SK-N-SH treated with all-trans-retinoic acid at 6 μM for 48 hours (cell line): ENCODE measurements at regions not wholly inside any gene's neighbourhood (a gene's known extent, or its start where the extent isn't known, plus 50 kb on each side); places are given as distances from the start of the nearest gene placed in this dataset.

Experiments
- BACH2 ChIP-seq: fragments of 250-450 bp; sonication (Bioruptor Pico); IDR thresholded peaks from 2 replicates; pipeline ENCODE4 v1.9.0; 2021; ENCODE audit warnings: mild to moderate bottlenecking, borderline replicate concordance
- CREB5 ChIP-seq: fragments of 250-450 bp; sonication (Bioruptor Pico); IDR thresholded peaks from 2 replicates; pipeline ENCODE4 v1.5.1; 2020; ENCODE audit warnings: low read depth, mild to moderate bottlenecking, moderate library complexity
- GLIS3 ChIP-seq: fragments of 250-450 bp; sonication (Bioruptor Pico); IDR thresholded peaks from 2 replicates; pipeline ENCODE4 v1.5.0; 2020; ENCODE audit warnings: mild to moderate bottlenecking, moderate library complexity
- POU6F1 ChIP-seq: fragments of 250-450 bp; sonication (Bioruptor Pico); IDR thresholded peaks from 2 replicates; pipeline ENCODE4 v1.8.0; 2021; ENCODE audit warnings: low read depth, mild to moderate bottlenecking, moderate library complexity, borderline replicate concordance
- ZFP30 ChIP-seq: fragments of 450-650 bp; formaldehyde crosslinking; IDR thresholded peaks from 2 replicates; pipeline ENCODE4 v1.5.0; 2022; ENCODE audit warnings: mild to moderate bottlenecking, moderate library complexity
- ZNF565 ChIP-seq: fragments of 450-650 bp; formaldehyde crosslinking; conservative IDR thresholded peaks from 2 replicates; pipeline ENCODE4 v1.5.0; 2020; ENCODE audit warnings: low read depth, mild to moderate bottlenecking, moderate library complexity
- ZNF8 ChIP-seq: fragments of 450-650 bp; formaldehyde crosslinking; IDR thresholded peaks from 2 replicates; pipeline ENCODE4 v1.5.0; 2020; ENCODE audit warnings: mild to moderate bottlenecking, moderate library complexity
- TF ChIP-seq, protein P1 (sequence below): fragments of 250-450 bp; sonication (Bioruptor Pico); IDR thresholded peaks from 2 replicates; pipeline ENCODE4 v1.8.0; 2020; ENCODE audit warnings: mild to moderate bottlenecking, moderate library complexity, borderline replicate concordance
- TF ChIP-seq, protein P2 (sequence below): fragments of 250-450 bp; sonication (Bioruptor Pico); IDR thresholded peaks from 2 replicates; pipeline ENCODE4 v1.5.0; 2020; ENCODE audit warnings: mild to moderate bottlenecking, moderate library complexity

- TF ChIP-seq ZNF8 (CRISPR knock-in tag) (no peak), BACH2 (CRISPR knock-in tag) (no peak), ZFP30 (CRISPR knock-in tag) (no peak), POU6F1 (CRISPR knock-in tag) (no peak), GLIS3 (no peak), ZNF565 (CRISPR knock-in tag) (no peak), CREB5 (CRISPR knock-in tag) (no peak)
- TF ChIP-seq, protein P1, sequence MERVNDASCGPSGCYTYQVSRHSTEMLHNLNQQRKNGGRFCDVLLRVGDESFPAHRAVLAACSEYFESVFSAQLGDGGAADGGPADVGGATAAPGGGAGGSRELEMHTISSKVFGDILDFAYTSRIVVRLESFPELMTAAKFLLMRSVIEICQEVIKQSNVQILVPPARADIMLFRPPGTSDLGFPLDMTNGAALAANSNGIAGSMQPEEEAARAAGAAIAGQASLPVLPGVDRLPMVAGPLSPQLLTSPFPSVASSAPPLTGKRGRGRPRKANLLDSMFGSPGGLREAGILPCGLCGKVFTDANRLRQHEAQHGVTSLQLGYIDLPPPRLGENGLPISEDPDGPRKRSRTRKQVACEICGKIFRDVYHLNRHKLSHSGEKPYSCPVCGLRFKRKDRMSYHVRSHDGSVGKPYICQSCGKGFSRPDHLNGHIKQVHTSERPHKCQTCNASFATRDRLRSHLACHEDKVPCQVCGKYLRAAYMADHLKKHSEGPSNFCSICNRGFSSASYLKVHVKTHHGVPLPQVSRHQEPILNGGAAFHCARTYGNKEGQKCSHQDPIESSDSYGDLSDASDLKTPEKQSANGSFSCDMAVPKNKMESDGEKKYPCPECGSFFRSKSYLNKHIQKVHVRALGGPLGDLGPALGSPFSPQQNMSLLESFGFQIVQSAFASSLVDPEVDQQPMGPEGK (CRISPR knock-in tag): no peak
- TF ChIP-seq, protein P2, sequence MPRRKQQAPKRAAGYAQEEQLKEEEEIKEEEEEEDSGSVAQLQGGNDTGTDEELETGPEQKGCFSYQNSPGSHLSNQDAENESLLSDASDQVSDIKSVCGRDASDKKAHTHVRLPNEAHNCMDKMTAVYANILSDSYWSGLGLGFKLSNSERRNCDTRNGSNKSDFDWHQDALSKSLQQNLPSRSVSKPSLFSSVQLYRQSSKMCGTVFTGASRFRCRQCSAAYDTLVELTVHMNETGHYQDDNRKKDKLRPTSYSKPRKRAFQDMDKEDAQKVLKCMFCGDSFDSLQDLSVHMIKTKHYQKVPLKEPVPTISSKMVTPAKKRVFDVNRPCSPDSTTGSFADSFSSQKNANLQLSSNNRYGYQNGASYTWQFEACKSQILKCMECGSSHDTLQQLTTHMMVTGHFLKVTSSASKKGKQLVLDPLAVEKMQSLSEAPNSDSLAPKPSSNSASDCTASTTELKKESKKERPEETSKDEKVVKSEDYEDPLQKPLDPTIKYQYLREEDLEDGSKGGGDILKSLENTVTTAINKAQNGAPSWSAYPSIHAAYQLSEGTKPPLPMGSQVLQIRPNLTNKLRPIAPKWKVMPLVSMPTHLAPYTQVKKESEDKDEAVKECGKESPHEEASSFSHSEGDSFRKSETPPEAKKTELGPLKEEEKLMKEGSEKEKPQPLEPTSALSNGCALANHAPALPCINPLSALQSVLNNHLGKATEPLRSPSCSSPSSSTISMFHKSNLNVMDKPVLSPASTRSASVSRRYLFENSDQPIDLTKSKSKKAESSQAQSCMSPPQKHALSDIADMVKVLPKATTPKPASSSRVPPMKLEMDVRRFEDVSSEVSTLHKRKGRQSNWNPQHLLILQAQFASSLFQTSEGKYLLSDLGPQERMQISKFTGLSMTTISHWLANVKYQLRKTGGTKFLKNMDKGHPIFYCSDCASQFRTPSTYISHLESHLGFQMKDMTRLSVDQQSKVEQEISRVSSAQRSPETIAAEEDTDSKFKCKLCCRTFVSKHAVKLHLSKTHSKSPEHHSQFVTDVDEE (CRISPR knock-in tag): no peak
Measured at GRCh38 chr5:54616518-54617220, 99.1 kb downstream of the SNX18 start.
